GM12874 (cell line): ENCODE measurements at regions not wholly inside any gene's neighbourhood (a gene's known extent, or its start where the extent isn't known, plus 50 kb on each side); places are given as distances from the start of the nearest gene placed in this dataset.

Experiments
- TF ChIP-seq, protein P1 (sequence below): IDR thresholded peaks from 2 replicates; pipeline ENCODE4 v1.5.1; 2011; ENCODE audit warnings: low read depth, mild to moderate bottlenecking, control low read depth, low read length, moderate library complexity; ENCODE audit not compliant: insufficient read depth

DNA sequence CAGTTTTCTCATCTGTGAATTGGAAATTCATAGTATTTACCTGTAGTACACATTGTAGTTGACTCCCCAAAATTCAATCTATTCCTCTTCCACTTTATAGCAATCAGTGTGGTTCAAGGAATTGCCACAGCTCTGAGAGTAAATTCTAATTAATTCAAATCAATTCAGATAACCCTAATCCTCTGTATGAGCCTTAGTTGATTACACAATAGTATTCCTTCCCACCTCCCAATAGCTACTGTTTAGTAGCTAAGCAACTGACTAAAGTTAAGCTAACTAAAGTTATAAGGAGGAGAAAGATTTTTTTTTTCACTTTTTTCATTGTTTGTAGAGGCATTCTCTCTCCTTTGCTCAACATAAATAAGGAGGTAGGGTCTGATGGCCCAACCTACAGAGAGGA is 77.5 kb downstream of the ARRDC3 start:
- TF ChIP-seq, protein P1, sequence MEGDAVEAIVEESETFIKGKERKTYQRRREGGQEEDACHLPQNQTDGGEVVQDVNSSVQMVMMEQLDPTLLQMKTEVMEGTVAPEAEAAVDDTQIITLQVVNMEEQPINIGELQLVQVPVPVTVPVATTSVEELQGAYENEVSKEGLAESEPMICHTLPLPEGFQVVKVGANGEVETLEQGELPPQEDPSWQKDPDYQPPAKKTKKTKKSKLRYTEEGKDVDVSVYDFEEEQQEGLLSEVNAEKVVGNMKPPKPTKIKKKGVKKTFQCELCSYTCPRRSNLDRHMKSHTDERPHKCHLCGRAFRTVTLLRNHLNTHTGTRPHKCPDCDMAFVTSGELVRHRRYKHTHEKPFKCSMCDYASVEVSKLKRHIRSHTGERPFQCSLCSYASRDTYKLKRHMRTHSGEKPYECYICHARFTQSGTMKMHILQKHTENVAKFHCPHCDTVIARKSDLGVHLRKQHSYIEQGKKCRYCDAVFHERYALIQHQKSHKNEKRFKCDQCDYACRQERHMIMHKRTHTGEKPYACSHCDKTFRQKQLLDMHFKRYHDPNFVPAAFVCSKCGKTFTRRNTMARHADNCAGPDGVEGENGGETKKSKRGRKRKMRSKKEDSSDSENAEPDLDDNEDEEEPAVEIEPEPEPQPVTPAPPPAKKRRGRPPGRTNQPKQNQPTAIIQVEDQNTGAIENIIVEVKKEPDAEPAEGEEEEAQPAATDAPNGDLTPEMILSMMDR = no peak

DNA sequence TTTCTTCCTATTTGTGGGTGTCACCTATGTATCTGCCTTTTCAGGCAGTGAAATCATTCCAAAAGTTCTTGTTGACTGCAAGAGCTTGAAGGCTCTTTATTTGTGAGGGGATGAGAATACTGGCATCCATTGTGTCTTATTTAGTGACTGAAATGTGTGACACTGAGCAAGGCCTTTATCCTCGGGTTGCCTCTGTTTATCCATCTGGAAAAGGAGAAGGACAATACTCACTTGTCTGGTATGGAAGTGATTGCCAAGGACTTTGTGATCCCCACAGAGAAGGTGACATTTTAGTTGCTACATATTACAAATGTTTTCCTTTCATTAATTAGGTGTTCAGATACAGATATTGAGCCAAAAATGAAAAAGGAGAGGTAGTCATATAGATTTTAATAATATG is 80.2 kb downstream of the ARRDC3 start:
- TF ChIP-seq, protein P1 = no peak

DNA sequence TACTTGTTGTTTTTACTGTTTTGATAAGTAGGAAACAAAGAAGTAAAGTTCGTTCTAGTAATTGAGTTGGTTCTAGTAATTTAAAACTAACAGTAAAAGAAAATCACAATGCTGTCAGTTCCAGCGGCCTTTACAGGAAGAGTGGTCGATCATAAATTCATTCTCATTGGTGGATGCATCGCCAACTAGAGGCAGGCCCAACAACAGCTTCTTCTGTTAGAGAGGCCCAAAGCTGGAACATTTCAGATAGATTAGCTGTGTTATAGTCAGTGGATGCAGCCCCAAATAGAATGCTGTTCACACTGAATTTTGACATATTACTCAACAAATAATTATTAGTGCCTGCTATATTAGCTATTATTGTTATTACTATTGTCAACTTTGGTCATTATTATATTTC is 80.8 kb downstream of the ARRDC3 start:
- TF ChIP-seq, protein P1 = 0 out of 2 replicates have a peak, but pooled peaks have one; percentile 16

DNA sequence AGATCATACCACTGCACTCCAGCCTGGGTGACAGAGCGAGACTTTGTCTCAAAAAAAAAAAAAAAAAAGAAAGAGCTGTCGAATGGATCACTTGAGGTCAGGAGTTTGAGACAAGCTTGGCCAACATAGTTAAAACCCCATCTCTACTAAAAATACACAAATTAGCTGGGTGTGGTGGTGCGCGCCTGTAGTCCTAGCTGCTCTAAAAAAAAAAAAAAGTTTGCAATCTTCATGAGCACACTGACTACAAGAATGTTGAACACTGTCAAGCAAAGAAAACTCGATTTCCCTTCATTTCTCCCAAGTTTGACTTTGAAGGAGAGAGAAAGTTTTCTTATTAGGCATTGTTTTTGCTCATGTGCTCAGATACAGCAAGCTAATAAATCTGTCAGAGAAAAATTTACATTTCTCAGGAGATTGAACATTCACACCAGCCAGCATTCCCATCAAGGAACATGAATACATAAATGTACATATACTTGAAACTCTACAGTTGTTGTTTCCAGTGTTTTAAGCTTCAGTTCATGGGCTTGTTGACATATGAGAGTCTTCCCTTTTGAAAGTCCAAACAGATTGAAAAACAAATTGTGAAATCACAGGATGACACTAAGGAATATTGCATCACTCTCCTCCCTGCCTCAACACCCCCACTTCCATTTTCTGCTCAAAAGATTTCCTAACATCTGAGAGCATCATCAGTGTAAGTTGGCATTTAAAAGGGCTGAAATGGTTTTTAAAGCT is 81.8 kb downstream of the ARRDC3 start:
- TF ChIP-seq, protein P1 = no peak

DNA sequence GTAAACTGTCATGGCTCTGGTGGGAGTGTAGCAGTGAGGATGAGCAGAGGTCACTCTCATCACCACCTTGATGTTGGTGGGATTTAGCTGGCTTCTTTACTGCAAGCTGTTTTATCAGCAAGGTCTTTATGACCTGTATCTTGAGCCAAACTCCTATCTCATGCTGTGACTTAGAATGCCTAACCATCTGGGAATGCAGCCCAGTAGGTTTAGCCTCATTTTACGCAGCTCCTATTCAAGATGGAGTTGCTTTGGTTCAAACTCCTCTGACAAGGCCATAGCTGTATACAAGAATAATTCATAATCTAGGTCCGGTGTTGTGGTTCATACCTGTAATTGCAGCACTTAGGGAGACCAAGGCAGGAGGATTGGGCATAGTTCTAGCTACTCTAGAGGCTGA is 85.1 kb downstream of the ARRDC3 start:
- TF ChIP-seq, protein P1 = no peak

DNA sequence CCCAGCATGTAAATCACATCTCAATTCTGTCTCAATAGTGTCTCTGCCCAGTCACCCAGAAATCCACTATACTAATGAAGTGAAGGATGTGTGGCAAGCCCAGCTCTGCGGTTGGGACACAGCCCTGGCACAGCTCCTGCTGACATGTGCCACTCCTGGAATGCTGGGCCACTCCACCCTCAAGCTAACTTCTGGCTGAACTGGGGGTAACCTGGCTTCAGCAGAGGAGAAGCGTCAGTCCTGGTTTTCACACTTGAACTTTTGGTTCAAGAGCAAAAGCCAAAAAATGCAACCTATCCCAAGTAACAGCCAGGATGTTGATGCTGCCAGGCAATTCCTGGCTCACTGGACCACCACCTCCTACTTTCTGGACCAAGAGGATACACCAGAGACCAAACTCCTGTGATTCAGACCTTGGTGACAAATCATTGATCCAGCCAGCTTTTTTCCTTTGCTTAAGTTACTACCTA is 86.4 kb downstream of the ARRDC3 start:
- TF ChIP-seq, protein P1 = no peak

DNA sequence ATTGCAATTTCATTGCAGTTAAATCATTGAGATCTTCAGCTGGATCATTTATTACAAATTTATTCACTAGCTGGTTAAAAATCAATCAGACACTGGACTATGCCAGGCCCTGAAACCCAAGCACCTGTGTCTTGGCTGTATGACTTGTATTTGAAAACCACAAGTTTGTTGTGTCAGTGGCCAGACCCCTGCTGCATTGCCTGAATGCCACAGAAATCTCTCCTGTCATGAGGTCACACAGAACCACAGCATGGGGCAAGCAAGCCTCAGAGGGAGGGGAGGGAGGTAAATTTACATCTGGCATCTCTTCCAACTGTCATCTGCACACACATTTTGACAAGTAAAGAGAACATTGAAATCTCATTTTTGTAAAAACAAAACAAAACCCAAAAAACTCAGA is 90.0 kb downstream of the ARRDC3 start:
- TF ChIP-seq, protein P1 = no peak
